ENCODE measurements at regions not wholly inside any gene's neighbourhood (a gene's known extent, or its start where the extent isn't known, plus 50 kb on each side); places are given as distances from the start of the nearest gene placed in this dataset.

DNA sequence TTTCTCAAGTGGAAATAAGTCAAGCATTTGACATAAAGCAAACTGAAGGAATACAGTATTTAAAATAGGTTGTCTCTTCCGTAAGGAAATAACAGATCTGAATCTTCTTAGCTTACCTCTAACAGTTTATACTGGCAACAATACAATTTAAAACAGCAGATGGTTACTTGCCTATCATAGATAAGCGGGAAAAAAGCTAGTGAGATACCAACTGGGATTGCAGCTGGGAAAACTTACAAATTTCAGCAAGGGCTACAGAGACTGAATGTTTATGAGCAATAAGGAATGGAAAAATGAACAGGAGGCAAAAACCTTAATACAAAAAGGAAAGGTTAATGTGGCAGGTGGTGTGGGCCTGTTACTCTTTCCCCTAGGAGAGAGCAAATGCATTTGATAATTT lies 220.0 kb downstream of the RASSF9 start:
- Histone ChIP-seq H3K79me2 (ENCODE audit: insufficient read depth, low read length) (no peaks in the 10 kb centered on the region), H3F3A (ENCODE audit: insufficient read depth, low read length) (no peaks in the 10 kb centered on the region), H3K4me3 (ENCODE audit: low read depth, low read length, poor library complexity, severe bottlenecking) (no peak overlapping the region), H4K20me1 (ENCODE audit: insufficient read depth, low read length) (no peaks in the 10 kb centered on the region), H3K36me3 (ENCODE audit: insufficient read depth, low read length) (no peaks in the 10 kb centered on the region), H3K9ac (ENCODE audit: low read length) (no peak overlapping the region), H3K27me3 (ENCODE audit: insufficient read depth, low read length) (no peaks in the 10 kb centered on the region), H3K4me1 (ENCODE audit: insufficient read depth, low read length, severe bottlenecking) (no peaks in the 10 kb centered on the region), H3K9me2 (ENCODE audit: low read depth, low read length) (no peaks in the 10 kb centered on the region), H3K27ac (ENCODE audit: low read depth, low read length, poor library complexity, severe bottlenecking) (no peak overlapping the region), H2AFZ (ENCODE audit: low read length) (no peak overlapping the region), H3K9me3 (ENCODE audit: low read length) (no peaks in the 10 kb centered on the region), H3K4me2 (ENCODE audit: low read length) (no peak overlapping the region)
- TF ChIP-seq, protein P1, sequence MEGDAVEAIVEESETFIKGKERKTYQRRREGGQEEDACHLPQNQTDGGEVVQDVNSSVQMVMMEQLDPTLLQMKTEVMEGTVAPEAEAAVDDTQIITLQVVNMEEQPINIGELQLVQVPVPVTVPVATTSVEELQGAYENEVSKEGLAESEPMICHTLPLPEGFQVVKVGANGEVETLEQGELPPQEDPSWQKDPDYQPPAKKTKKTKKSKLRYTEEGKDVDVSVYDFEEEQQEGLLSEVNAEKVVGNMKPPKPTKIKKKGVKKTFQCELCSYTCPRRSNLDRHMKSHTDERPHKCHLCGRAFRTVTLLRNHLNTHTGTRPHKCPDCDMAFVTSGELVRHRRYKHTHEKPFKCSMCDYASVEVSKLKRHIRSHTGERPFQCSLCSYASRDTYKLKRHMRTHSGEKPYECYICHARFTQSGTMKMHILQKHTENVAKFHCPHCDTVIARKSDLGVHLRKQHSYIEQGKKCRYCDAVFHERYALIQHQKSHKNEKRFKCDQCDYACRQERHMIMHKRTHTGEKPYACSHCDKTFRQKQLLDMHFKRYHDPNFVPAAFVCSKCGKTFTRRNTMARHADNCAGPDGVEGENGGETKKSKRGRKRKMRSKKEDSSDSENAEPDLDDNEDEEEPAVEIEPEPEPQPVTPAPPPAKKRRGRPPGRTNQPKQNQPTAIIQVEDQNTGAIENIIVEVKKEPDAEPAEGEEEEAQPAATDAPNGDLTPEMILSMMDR (IDR thresholded peaks at IDR 0.05; ENCODE audit: low read length): no peak
- no peak for TF ChIP-seq EZH2 (IDR thresholded peaks at IDR 0.05; ENCODE audit: borderline replicate concordance, low read length)

DNA sequence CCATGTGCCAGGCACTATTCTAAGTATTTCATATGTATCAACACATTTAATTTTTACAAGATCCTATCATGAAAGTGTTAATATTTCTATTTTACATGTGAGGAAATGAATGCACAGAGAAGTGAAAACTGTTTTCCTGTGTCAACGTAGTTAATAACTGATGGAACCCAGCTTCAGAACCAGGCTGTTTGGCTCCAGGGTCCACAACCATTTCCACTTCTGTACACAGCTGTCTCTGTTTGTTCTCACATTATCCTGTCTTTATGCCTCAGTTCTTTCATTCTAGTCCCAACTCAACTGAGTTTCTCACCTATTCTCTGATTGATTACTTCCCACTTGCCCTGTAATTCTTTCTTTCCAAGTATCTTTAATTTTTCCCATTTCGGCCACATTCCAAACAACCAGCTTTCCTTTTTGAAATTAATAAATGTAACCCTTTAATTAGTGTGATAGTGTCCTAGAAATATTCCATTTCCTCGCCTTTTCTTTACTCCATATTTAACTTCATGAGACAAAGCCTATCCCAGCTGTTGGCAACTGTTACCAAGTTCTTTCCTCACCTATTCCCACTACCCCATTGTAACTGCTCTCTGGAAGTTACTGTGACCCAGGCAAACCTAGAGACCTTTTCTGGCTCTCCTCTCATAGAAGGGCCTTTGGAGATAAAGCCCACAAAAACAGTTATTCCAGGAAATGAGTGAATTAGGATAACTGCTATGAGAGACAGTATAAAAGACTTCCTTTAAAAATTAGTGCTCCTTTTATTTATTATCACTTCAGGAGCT lies 218.7 kb downstream of the RASSF9 start:
- Histone ChIP-seq H2AFZ (ENCODE audit: low read length) (no peak overlapping the region), H3K9me2 (ENCODE audit: low read depth, low read length) (no peaks in the 10 kb centered on the region), H3K4me1 (ENCODE audit: insufficient read depth, low read length, severe bottlenecking) (no peaks in the 10 kb centered on the region), H3K4me3 (ENCODE audit: low read depth, low read length, poor library complexity, severe bottlenecking) (no peak overlapping the region), H3K9ac (ENCODE audit: low read length) (no peak overlapping the region), H3K9me3 (ENCODE audit: low read length) (no peaks in the 10 kb centered on the region), H3F3A (ENCODE audit: insufficient read depth, low read length) (no peaks in the 10 kb centered on the region), H3K36me3 (ENCODE audit: insufficient read depth, low read length) (no peaks in the 10 kb centered on the region), H3K27ac (ENCODE audit: low read depth, low read length, poor library complexity, severe bottlenecking) (no peak overlapping the region), H3K4me2 (ENCODE audit: low read length) (no peak overlapping the region), H3K79me2 (ENCODE audit: insufficient read depth, low read length) (no peaks in the 10 kb centered on the region), H4K20me1 (ENCODE audit: insufficient read depth, low read length) (no peaks in the 10 kb centered on the region), H3K27me3 (ENCODE audit: insufficient read depth, low read length) (no peaks in the 10 kb centered on the region)
- no peak for TF ChIP-seq EZH2 (IDR thresholded peaks at IDR 0.05; ENCODE audit: borderline replicate concordance, low read length)
- TF ChIP-seq, protein P1 (IDR thresholded peaks at IDR 0.05; ENCODE audit: low read length): no peak

DNA sequence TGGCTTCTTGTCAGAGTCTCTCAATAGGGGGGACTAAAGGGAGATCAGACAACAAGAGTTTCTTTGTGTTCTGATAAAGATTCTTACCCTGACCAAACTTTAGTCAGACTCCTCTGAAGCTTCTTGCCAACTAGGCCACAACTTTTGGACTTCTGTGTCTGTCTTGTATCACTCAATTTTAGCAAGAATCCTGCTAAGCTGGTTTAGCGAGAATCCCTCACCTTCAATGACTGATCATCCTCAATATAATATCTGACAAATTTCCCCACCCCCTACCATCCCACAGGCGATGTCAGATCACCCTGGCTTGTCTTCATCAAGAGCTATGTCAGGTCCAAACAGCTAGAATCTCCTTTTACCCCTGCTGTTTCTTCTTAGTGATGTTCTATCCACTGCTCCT lies 215.2 kb downstream of the RASSF9 start:
- Histone ChIP-seq H3K4me1 (ENCODE audit: insufficient read depth, low read length, severe bottlenecking) (no peaks in the 10 kb centered on the region), H3F3A (ENCODE audit: insufficient read depth, low read length) (no peaks in the 10 kb centered on the region), H3K4me2 (ENCODE audit: low read length) (no peak overlapping the region), H3K9me2 (ENCODE audit: low read depth, low read length) (no peaks in the 10 kb centered on the region), H4K20me1 (ENCODE audit: insufficient read depth, low read length) (no peaks in the 10 kb centered on the region), H3K27ac (ENCODE audit: low read depth, low read length, poor library complexity, severe bottlenecking) (no peak overlapping the region), H3K9me3 (ENCODE audit: low read length) (no peaks in the 10 kb centered on the region), H2AFZ (ENCODE audit: low read length) (no peak overlapping the region), H3K4me3 (ENCODE audit: low read depth, low read length, poor library complexity, severe bottlenecking) (no peak overlapping the region), H3K36me3 (ENCODE audit: insufficient read depth, low read length) (no peaks in the 10 kb centered on the region), H3K9ac (ENCODE audit: low read length) (no peak overlapping the region), H3K27me3 (ENCODE audit: insufficient read depth, low read length) (no peaks in the 10 kb centered on the region), H3K79me2 (ENCODE audit: insufficient read depth, low read length) (no peaks in the 10 kb centered on the region)
- no peak for TF ChIP-seq EZH2 (IDR thresholded peaks at IDR 0.05; ENCODE audit: borderline replicate concordance, low read length)
- TF ChIP-seq, protein P1 (IDR thresholded peaks at IDR 0.05; ENCODE audit: low read length): no peak
